Hematopoietic multipotent progenitor cell treated with erythropoietin and hydrocortisone succinate and interleukin-3 and kit ligand, for 4 days (in vitro differentiated cells): ENCODE measurements at regions not wholly inside any gene's neighbourhood (a gene's known extent, or its start where the extent isn't known, plus 50 kb on each side); places are given as distances from the start of the nearest gene placed in this dataset.
"Not testable (repeated sequence)": the region's sequence is repeated elsewhere in the genome, so short reads cannot be mapped to it uniquely, and the experiment has no call there.

Source experiments
- DNase-seq: peaks from one replicate; pipeline ENCODE4 v3.0.0-alpha.2; 2015

GRCh38 chr2:150370561-150370960, 116.9 kb downstream of the RND3 start:
- no peak for DNase-seq

DNA sequence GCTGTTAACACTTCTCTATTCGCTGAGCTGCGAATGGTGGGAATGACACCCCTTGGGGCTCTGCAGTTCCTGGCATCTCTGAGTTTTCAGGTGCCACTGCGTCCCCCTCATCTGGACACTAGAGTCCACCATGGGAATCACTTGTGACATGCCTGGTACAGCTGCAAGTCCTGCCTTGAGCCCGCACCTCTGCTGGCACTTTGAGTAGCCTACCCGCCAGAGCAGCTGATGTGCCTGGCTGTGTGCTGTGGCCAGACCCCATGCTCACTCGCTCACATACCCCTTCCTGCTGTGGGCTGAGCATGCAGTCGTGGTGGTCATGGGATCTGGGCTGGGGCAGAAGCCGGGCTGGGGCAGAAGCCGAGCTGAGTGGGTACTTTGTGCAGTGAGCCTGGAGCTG, 117.6 kb downstream of the RND3 start:
- no peak for DNase-seq

DNA sequence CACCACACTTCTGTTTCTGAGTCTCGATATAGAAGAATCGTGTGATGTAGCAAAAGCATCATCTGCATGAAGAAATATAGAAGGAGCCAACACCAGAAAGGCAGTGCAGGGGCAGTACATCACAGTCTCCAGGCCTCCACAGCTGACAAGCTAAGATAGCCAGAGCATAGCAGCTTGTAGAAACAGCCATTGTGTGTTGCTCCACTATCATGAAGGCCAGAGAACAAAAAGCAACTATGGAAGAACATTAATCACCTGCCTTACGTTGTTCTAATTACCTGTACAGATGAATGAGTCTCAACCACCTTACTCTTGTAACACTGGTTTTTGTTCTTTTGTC, 129.0 kb downstream of the RND3 start:
- DNase-seq, result no peak

- no peak for DNase-seq
Observed at GRCh38 chr2:150357770-150358467, 129.5 kb downstream of the RND3 start.

DNA sequence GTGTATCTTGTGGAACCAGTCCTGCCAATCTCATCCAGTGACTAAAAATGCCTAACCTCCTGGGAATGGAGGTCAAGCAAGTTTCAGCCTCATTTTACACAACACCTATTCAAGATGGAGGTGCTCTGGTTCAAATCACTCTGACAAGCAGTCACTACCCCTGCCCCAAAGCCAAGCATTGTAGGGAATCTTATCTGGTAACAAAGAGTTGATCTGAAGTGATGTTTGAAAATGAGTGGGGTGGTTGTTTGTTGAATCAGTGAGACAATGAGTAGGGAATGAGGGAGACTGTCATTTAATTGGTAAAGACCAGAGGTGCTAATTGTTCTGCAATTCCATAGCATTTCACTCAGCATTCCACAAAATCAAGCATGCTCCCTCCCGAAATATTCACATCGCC, 132.0 kb downstream of the RND3 start:
- no peak for DNase-seq

DNA sequence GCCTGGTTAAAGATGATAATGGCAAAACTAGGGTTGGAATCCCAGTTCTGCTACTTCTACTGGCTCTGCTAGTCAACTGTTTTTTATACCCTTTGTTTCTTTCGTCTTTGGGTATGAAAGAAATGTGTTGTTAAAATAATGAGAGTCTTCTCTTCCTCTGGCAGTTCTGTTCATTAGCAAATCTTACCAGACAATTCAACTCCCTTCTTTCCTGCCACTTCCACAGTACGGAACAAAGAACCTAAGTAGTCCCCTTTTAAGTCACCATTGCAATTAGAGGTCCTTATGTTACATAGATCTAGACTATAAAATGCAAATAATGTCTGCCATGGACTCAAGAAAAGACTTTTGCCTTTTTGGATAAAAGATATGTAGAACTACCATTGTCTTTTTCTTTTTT, 134.1 kb downstream of the RND3 start:
- DNase-seq, result no peak

DNA sequence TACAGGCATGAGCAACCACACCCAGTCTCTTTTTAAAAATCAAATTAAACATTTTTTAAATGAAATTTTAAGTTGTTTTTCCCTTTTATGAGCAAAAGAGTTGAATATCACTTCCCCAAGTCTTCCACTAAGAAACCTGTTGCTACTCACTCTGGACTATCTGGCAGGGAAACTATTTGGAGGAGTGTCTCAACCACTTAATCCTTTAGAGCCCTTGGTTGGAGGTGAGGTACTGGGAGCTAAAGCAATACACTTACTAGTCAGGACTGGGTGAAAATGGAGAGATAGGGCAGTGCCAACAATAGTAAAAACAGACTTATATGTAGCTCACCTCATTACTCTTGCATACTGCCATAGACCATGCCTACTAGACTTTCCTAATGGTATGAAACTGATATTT, 135.5 kb downstream of the RND3 start:
- no peak for DNase-seq

DNA sequence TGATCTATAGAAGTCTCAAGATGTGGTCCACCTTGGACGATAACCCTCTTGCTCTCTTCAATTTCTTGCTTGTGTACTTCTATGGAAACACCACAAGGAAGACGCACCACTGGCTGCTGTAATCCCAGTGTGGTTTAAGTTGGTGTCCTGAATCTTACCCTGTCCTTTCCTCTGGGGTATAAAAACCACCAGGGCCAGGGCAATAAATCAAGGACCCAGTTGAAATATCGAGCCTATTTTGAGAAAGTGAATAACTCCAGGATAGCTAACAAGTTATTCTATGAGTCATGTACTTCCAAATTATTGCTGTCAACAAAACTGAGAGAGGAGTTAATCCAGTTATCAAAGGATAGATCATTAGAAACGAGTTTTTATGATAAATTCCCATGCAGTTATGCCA, 137.0 kb downstream of the RND3 start:
- no peak for DNase-seq

DNA sequence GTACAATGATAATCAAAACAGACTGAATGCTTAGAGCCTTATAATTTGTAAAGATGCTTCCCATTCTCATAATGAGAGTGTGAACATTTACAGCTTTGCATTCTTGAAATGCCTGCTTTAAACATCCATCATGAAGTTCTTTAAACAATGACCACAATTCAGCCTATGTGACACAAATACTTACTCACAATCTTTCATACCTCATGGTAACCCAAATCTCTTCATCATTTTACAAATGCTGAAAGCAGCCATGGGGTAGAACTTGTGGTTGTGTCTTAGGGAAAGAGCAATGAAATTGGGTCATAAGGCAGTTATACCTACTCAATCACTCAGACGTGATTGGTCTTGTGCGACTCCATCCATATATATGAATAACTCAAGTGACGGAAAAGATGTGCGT, 140.7 kb downstream of the RND3 start:
- DNase-seq, result no peak

DNA sequence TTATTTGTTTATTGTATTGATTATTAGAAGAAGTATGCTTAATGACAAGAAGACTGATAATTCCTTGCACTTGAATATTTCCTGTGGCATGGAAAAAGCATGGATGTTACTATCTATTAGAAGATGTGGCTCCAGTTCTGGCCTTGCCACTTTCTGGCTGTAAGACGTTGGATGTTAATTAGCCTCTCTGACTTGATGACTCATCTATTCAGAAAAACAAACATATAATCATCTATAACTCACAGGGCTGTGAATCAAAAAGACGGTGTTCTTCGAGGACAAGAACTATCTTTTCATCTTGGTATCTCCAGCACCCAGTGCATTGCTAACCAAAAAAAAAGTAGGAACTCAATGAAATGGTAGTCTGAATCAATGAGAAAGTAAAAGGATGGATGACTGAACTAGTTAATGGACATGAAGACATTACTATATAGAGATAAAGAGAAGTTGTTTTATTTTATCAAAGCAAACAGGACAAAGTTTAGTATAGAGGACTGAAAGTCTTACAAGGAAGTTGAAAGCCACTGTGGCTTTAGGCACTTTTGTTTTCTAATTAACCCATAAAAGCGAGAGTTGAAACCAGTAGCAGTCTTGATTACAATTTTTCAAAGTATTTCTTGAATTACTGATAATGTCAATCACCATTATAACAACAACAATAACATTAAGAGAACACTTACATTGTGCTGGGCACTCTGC, 145.3 kb downstream of the RND3 start:
- DNase-seq, result no peak

GRCh38 chr2:150339951-150340350, 147.5 kb downstream of the RND3 start:
- no peak for DNase-seq

DNA sequence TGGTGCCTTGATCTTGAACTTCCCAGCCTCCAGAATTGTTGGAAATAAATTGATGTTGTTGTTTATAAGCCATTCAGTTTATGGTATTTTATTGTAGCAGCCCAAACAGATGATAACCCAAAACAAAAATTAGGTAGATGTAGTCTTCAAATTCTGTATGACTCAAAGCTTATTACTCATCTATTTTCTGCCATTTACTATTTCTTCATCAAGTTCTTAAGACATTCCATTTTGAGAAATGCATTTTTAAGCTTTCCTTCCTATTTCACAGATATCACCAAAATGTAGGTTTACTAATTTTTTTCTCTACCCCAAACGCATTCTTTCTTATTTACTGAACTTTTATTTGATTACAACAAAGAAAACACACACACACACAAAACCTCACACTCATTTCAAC, 148.2 kb downstream of the RND3 start:
- DNase-seq, result no peak

DNA sequence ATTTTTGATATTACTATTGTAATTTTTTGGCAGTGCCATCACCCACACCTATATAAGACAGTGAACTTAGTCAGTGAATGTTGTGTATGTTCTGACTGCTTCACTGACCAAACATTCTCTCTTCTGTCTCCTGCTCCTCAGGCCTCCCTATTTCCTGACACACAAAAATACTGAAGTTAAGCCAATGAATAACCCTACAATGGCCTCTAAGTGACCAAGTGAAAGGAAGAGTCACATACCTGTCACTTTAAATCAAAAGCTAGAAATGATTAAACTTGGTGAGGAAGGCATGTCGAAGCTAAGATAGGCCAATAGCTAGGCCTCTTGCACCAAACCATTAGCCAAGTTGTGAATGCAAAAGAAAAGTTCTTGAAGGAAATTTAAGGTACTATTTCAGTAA, 151.9 kb downstream of the RND3 start:
- no peak for DNase-seq

GRCh38 chr2:150332383-150332782, 155.1 kb downstream of the RND3 start:
- DNase-seq, result no peak

GRCh38 chr2:150327564-150328489, 159.6 kb downstream of the RND3 start:
- no peak for DNase-seq

- no peak for DNase-seq
Observed at GRCh38 chr2:150325656-150326314, 161.7 kb downstream of the RND3 start.

GRCh38 chr2:150323071-150323470, 164.4 kb downstream of the RND3 start:
- DNase-seq, result not testable (repeated sequence)

DNA sequence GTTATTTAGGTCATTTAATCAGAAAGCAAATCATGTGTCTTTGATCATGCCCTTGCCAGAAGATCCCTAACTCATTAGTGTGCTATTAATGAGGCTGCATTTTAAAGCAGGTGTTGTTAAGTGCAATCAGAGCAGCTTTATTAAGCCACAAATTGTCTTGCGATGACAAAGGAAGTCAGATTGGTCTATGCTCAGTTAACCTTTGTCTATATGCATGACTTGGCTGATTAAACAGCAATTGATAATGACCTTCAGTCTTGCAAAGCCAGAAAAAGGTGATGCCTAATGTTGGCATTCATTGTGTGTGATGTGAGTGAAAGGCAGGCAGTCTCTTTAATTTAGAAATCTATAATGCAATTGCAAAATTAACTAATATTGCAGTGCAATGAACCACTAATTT, 166.9 kb downstream of the RND3 start:
- no peak for DNase-seq

DNA sequence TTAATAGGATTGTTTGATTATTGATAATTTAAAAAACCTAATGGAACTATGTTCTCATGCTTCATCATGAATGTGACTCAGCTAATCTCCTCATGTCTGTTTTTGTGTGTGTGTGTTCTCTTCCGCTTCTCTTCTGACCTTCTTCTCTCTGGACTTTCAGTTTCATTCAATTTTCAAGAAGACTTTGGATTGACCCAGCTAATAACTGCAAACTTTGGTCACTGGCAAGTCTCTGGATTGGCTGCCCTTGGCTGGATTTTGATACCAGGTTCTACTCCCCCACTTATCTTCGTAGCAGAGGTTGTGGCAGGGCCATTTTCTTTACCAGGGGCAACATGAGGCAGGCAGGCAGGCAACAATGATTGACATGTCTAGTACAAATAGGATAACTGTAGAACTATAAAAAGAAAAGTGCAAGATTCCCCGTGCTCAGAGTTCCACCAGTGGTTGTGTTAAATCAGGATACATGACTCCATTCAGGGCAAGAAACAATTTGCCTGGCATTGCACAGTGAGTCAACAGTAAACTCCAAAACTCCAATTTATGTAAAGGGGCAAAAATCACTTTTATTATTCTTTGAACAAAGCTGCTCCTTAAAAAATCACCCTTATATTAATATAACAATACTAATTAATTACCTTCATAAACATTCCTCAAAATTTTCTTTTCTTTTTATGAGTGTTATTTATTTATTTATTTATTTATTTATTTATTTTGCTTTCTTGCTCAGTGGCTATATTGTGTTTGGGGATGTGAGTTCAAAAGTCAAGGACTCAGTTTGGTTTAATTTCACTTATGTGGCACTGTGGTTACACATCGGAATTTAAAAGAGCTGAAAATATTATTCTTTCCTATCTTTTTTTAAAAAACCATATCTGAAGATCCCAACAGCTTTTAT, 167.6 kb downstream of the RND3 start:
- DNase-seq, result no peak

DNA sequence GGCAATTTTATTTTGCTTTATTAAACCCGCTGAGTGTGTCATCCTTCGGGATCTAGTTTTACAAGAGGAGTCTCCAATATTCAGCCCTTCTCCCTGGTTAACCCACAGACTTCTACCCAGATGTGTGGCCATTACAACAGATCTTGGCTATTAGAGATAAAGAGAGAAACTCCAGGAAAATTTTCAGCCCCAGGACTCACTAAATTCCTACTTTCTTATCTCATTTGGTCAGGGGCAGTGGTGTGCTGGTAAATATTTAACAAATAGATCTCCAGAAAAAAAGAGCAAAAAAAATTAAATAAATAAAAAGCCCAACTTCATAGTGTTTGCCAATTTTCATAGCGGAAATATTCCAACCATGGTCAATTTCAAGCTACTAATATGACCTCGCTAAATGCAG, 168.4 kb downstream of the RND3 start:
- DNase-seq, result no peak

DNA sequence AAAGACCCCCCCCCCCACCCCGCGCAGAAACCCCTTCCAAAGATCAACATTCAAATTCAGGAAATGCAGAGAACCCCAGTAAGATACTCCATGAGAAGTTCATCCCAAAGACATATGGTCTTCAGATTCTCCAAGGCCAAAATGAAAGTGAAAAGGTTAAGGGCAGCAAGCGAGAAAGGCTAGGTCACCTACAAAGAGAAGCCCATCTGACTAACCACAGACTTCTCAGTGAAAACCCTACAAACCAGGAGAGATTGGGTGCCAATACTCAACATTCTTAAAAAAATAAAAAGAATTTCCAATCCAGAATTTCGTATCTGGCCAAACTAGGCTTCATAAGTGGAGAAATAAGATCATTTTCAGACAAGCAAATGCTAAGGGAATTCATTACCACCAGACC, 175.2 kb downstream of the RND3 start:
- no peak for DNase-seq
